Left lung (tissue), 4 donors: ENCODE measurements at regions not wholly inside any gene's neighbourhood (a gene's known extent, or its start where the extent isn't known, plus 50 kb on each side); places are given as distances from the start of the nearest gene placed in this dataset.

Experiments used
- ATAC-seq: fragments of 200-7000 bp; cut with Tn5 transposase; one replicate; pipeline ENCODE4 v1.9.1; 2020; ENCODE audit warnings: moderate library complexity
- DNase-seq, 4 donors: peaks; one replicate each; pipeline ENCODE4 v3.0.0-alpha.2; 2013 to 2020
- H3K27ac ChIP-seq, 2 donors: fragments of 200-600 bp; sonication (generic) in 1 of 2; one replicate each; pipeline versions ENCODE4 v1.5.0 to v1.8.0; 2020 to 2021
- H3K27me3 ChIP-seq, 2 donors: fragments of 200-600 bp; sonication (generic) in 1 of 2; one replicate each; pipeline versions ENCODE4 v1.5.0 to v1.8.0; 2020 to 2021
- H3K36me3 ChIP-seq, 2 donors: fragments of 200-600 bp; sonication (generic) in 1 of 2; one replicate each; pipeline versions ENCODE4 v1.5.0 to v1.8.0; 2020 to 2021
- H3K4me1 ChIP-seq, 2 donors: fragments of 200-600 bp; one replicate each; pipeline ENCODE4 v1.8.0; 2021
- H3K4me3 ChIP-seq, 2 donors: fragments of 200-600 bp; sonication (generic) in 1 of 2; one replicate each; pipeline versions ENCODE4 v1.5.0 to v1.8.0; 2020 to 2021; ENCODE audit warnings: mild to moderate bottlenecking in 1 of 2
- H3K9me3 ChIP-seq, 2 donors: fragments of 200-600 bp; sonication (generic) in 1 of 2; one replicate each; pipeline versions ENCODE4 v1.5.0 to v1.8.0; 2020 to 2021
- CTCF ChIP-seq, 2 donors: fragments of 200-600 bp; sonication (generic) in 1 of 2; IDR thresholded peaks; one replicate each; pipeline versions ENCODE4 v1.5.0 to v1.8.0; 2021; ENCODE audit warnings: antibody characterized with exemption in 2 of 2
- intact Hi-C, 2 donors: fragments of 100-400 bp; cut with DNase I; formaldehyde crosslinking; loops; one replicate each; pipeline versions ENCODE4 v1.11.2 to v1.14.2; 2022
- donor health status: DM: no; HTN: yes; CAD: no.
- donor health status: DM: no; HTN: no; CAD: no.

GRCh38 chr20:60142587-60142986 is 184.4 kb downstream of the CDH26 start:
- Histone ChIP-seq H3K27me3 (no peaks in the 10 kb centered on the region), H3K27ac (no peak overlapping the region), H3K36me3 (no peaks in the 10 kb centered on the region), H3K9me3 (no peaks in the 10 kb centered on the region), H3K4me1 (peaks cover 14 to 25% of the 10 kb centered on the region in 2 donors), H3K4me3 (no peak overlapping the region)
- intact Hi-C loops = no loop called here
- DNase-seq = no peak
- peak; percentile 40 for ATAC-seq
- TF ChIP-seq CTCF (IDR thresholded peaks at IDR 0.05) = no peak

- intact Hi-C loops = no loop called here
- H3K4me1 ChIP-seq = peaks cover 14 to 24% of the 10 kb centered on the region in 2 donors
- no peak overlapping the region for H3K4me3 ChIP-seq
- H3K27ac ChIP-seq = peak overlapping the region in 1 of 2 donors; percentile 13
- no peaks in the 10 kb centered on the region for H3K27me3 ChIP-seq
- DNase-seq (peak in 1 of 4 donors; percentile 18), ATAC-seq (no peak)
- no peaks in the 10 kb centered on the region for H3K9me3 ChIP-seq
- H3K36me3 ChIP-seq = no peaks in the 10 kb centered on the region
- TF ChIP-seq CTCF (IDR thresholded peaks at IDR 0.05) = no peak
Observed at GRCh38 chr20:60143261-60143842, 185.1 kb downstream of the CDH26 start.

- Histone ChIP-seq H3K4me1 (peaks cover 5 to 14% of the 10 kb centered on the region in 2 donors), H3K4me3 (no peak overlapping the region), H3K27me3 (no peaks in the 10 kb centered on the region), H3K27ac (no peak overlapping the region), H3K9me3 (no peaks in the 10 kb centered on the region), H3K36me3 (no peaks in the 10 kb centered on the region)
- no peak for ATAC-seq
- no peak for DNase-seq
- no peak for TF ChIP-seq CTCF (IDR thresholded peaks at IDR 0.05)
- intact Hi-C loops = no loop called here
Observed at GRCh38 chr20:60144404-60144803, 186.2 kb downstream of the CDH26 start.

GRCh38 chr20:60144974-60145527 is 186.8 kb downstream of the CDH26 start:
- Histone ChIP-seq H3K27me3 (no peaks in the 10 kb centered on the region), H3K4me1 (peaks cover 0 to 7% of the 10 kb centered on the region in 2 donors), H3K27ac (no peak overlapping the region), H3K36me3 (no peaks in the 10 kb centered on the region), H3K4me3 (no peak overlapping the region), H3K9me3 (no peaks in the 10 kb centered on the region)
- intact Hi-C loops = no loop called here
- ATAC-seq = no peak
- no peak for DNase-seq
- no peak for TF ChIP-seq CTCF (IDR thresholded peaks at IDR 0.05)

GRCh38 chr20:60147004-60147403 is 188.8 kb downstream of the CDH26 start:
- ATAC-seq (no peak), DNase-seq (no peak)
- H3K4me1 ChIP-seq = peaks cover 0 to 2% of the 10 kb centered on the region in 2 donors
- intact Hi-C loops = no loop called here
- no peaks in the 10 kb centered on the region for H3K9me3 ChIP-seq
- H3K27ac ChIP-seq = no peak overlapping the region
- no peaks in the 10 kb centered on the region for H3K36me3 ChIP-seq
- H3K27me3 ChIP-seq = no peaks in the 10 kb centered on the region
- no peak for TF ChIP-seq CTCF (IDR thresholded peaks at IDR 0.05)
- H3K4me3 ChIP-seq = no peak overlapping the region
